DND-41 (cell line): ENCODE measurements at regions not wholly inside any gene's neighbourhood (a gene's known extent, or its start where the extent isn't known, plus 50 kb on each side); places are given as distances from the start of the nearest gene placed in this dataset.

Experiments used
- ATAC-seq: fragments of 200-7000 bp; cut with Tn5 transposase; 3 replicates; pipeline ENCODE4 v1.9.1; 2021; ENCODE audit warnings: low read depth; ENCODE audit not compliant: insufficient read depth
- DNase-seq: peaks from one replicate; pipeline ENCODE4 v3.0.0-alpha.2; 2020
- H2AFZ ChIP-seq: 2 replicates; pipeline ENCODE4 v1.6.0; 2012; ENCODE audit warnings: low read depth, low read length
- H3K27ac ChIP-seq: 2 replicates; pipeline ENCODE4 v1.5.1; 2012; ENCODE audit warnings: low read length, inconsistent platforms
- H3K27me3 ChIP-seq: fragments of 200-600 bp; sonication (generic); 2 replicates; pipeline ENCODE4 v1.6.0; 2012; ENCODE audit warnings: low read length, mild to moderate bottlenecking, inconsistent platforms; ENCODE audit not compliant: insufficient read depth, poor library complexity
- H3K36me3 ChIP-seq: 2 replicates; pipeline ENCODE4 v1.5.1; 2012; ENCODE audit warnings: low read length, inconsistent platforms; ENCODE audit not compliant: insufficient read depth
- H3K4me1 ChIP-seq: 2 replicates; pipeline ENCODE4 v1.5.1; 2012; ENCODE audit warnings: mild to moderate bottlenecking, low read length; ENCODE audit not compliant: insufficient read depth
- H3K4me2 ChIP-seq: 2 replicates; pipeline ENCODE4 v1.6.0; 2012; ENCODE audit warnings: mild to moderate bottlenecking, moderate library complexity, low read length, inconsistent platforms; ENCODE audit not compliant: insufficient read depth
- H3K4me3 ChIP-seq, 2 experiments: fragments of 200-600 bp in 1 of 2; shearing (Covaris generic) in 1 of 2; 2 replicates each; pipeline ENCODE4 v1.5.1; 2012 to 2016; ENCODE audit warnings: inconsistent platforms in 2 of 2, low read length in 2 of 2, mild to moderate bottlenecking in 2 of 2, low read depth in 1 of 2, moderate library complexity in 1 of 2
- H3K79me2 ChIP-seq: 2 replicates; pipeline ENCODE4 v1.6.0; 2012; ENCODE audit warnings: low read length, inconsistent platforms; ENCODE audit not compliant: insufficient read depth
- H3K9ac ChIP-seq: 2 replicates; pipeline ENCODE4 v1.6.0; 2012; ENCODE audit warnings: low read depth, mild to moderate bottlenecking, inconsistent platforms, low read length, moderate library complexity
- H3K9me3 ChIP-seq: 2 replicates; pipeline ENCODE4 v1.5.1; 2012; ENCODE audit warnings: low read length, moderate library complexity, mild to moderate bottlenecking, inconsistent platforms; ENCODE audit not compliant: insufficient read depth, severe bottlenecking
- H4K20me1 ChIP-seq: 2 replicates; pipeline ENCODE4 v1.6.0; 2012; ENCODE audit warnings: low read length; ENCODE audit not compliant: insufficient read depth
- CTCF ChIP-seq: IDR thresholded peaks from 2 replicates; pipeline ENCODE4 v1.5.1; 2012; ENCODE audit warnings: borderline replicate concordance, low read length, moderate library complexity, mild to moderate bottlenecking; ENCODE audit not compliant: poor library complexity, severe bottlenecking; ENCODE audit errors: extremely low read depth
- EZH2 ChIP-seq: IDR thresholded peaks from 3 replicates; pipeline ENCODE4 v1.6.1; 2012; ENCODE audit warnings: borderline replicate concordance, low read depth, mild to moderate bottlenecking, moderate library complexity, low read length, inconsistent platforms; ENCODE audit not compliant: severe bottlenecking

- no peaks in the 10 kb centered on the region for H3K9me3 ChIP-seq
- no peak for TF ChIP-seq CTCF
- TF ChIP-seq EZH2: no peak
- H4K20me1 ChIP-seq: no peaks in the 10 kb centered on the region
- DNase-seq: no peak
- H3K4me1 ChIP-seq: no peaks in the 10 kb centered on the region
- H3K4me3 ChIP-seq: no peak overlapping the region
- H2AFZ ChIP-seq: no peak overlapping the region
- no peaks in the 10 kb centered on the region for H3K79me2 ChIP-seq
- H3K9ac ChIP-seq: no peak overlapping the region
- no peak for ATAC-seq
- H3K36me3 ChIP-seq: no peaks in the 10 kb centered on the region
- no peak overlapping the region for H3K27ac ChIP-seq
- H3K27me3 ChIP-seq: no peaks in the 10 kb centered on the region
- no peak overlapping the region for H3K4me2 ChIP-seq
Measured at GRCh38 chr1:50322579-50322978, 100.7 kb downstream of the DMRTA2 start.

- Histone ChIP-seq H3K27me3 (no peaks in the 10 kb centered on the region), H4K20me1 (no peaks in the 10 kb centered on the region), H3K36me3 (no peaks in the 10 kb centered on the region), H3K9ac (no peak overlapping the region), H3K79me2 (no peaks in the 10 kb centered on the region), H3K4me1 (no peaks in the 10 kb centered on the region), H2AFZ (no peak overlapping the region), H3K27ac (no peak overlapping the region), H3K4me2 (no peak overlapping the region), H3K4me3 (no peak overlapping the region), H3K9me3 (no peaks in the 10 kb centered on the region)
- ATAC-seq: no peak
- no peak for DNase-seq
- no peak for TF ChIP-seq EZH2
- TF ChIP-seq CTCF: no peak
Measured at GRCh38 chr1:50318428-50318827, 104.8 kb downstream of the DMRTA2 start.

GRCh38 chr1:50308878-50309277, 114.4 kb downstream of the DMRTA2 start:
- no peaks in the 10 kb centered on the region for H3K27me3 ChIP-seq
- H3K9ac ChIP-seq: no peak overlapping the region
- no peak overlapping the region for H3K4me2 ChIP-seq
- no peaks in the 10 kb centered on the region for H4K20me1 ChIP-seq
- no peak overlapping the region for H3K27ac ChIP-seq
- H2AFZ ChIP-seq: no peak overlapping the region
- H3K4me1 ChIP-seq: peaks cover 10% of the 10 kb centered on the region
- no peak overlapping the region for H3K4me3 ChIP-seq
- no peaks in the 10 kb centered on the region for H3K79me2 ChIP-seq
- no peaks in the 10 kb centered on the region for H3K9me3 ChIP-seq
- DNase-seq (peak; percentile 69), ATAC-seq (peak; percentile 97)
- TF ChIP-seq EZH2 (no peak), CTCF (no peak)
- H3K36me3 ChIP-seq: no peaks in the 10 kb centered on the region

- no peak overlapping the region for H3K4me3 ChIP-seq
- no peaks in the 10 kb centered on the region for H3K9me3 ChIP-seq
- H3K9ac ChIP-seq: no peak overlapping the region
- H3K4me2 ChIP-seq: no peak overlapping the region
- no peak overlapping the region for H2AFZ ChIP-seq
- no peaks in the 10 kb centered on the region for H4K20me1 ChIP-seq
- no peak overlapping the region for H3K27ac ChIP-seq
- no peaks in the 10 kb centered on the region for H3K36me3 ChIP-seq
- no peaks in the 10 kb centered on the region for H3K4me1 ChIP-seq
- ATAC-seq (no peak), DNase-seq (no peak)
- TF ChIP-seq CTCF: no peak
- TF ChIP-seq EZH2: no peak
- no peaks in the 10 kb centered on the region for H3K27me3 ChIP-seq
- no peaks in the 10 kb centered on the region for H3K79me2 ChIP-seq
Measured at GRCh38 chr1:50305808-50306207, 117.4 kb downstream of the DMRTA2 start.
